ENCODE measurements at regions not wholly inside any gene's neighbourhood (a gene's known extent, or its start where the extent isn't known, plus 50 kb on each side); places are given as distances from the start of the nearest gene placed in this dataset.
"Not testable (repeated sequence)": the region's sequence is repeated elsewhere in the genome, so short reads cannot be mapped to it uniquely, and the experiment has no call there.

GRCh38 chr10:129199826-129200225 is 267.2 kb upstream of the MGMT start:
- DNase-seq = no peak

- DNase-seq = no peak
These were observed 263.2 kb upstream of the MGMT start for GRCh38 chr10:129203819-129204218.

GRCh38 chr10:129207297-129207696 is 259.7 kb upstream of the MGMT start:
- DNase-seq = peak; percentile 47

- no peak for DNase-seq
These were observed 256.2 kb upstream of the MGMT start for GRCh38 chr10:129210876-129211275.

DNA sequence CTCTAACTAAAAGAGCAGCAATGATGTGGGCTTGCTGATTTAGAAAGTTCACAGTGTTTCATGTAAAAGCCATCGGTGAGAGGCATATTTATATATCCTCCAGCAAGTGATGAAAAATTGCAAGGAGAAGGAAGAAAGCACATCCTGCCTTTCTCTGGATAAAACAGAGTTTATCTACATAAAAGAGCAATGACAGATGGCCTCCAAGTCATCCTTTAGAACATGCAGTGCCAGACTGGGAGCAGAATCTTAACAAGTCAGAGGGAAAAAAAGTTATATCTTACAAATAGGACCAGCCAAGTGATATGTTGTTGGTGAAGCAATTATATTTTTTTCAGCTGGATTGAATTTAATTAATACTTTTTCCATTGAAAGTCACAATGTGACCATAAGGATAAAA is 253.8 kb upstream of the MGMT start:
- DNase-seq = no peak

DNA sequence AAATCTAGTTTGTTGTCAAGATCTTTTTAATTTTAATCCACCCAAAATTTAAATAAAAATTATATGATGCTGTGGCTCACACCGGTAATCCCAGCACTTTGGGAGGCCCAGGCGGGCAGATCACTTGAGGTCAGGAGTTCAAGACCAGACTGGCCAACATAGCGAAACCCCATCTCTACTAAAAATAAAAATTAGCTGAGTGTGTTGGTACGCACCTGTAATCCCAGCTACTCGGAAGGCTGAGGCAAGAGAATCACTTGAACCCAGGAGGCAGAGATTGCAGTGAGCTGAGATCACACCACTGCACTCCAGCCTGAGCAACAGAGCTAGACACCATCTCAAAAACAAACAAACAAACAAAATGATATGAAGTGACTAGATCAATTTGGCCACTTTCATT is 253.0 kb upstream of the MGMT start:
- not testable (repeated sequence) for DNase-seq

DNA sequence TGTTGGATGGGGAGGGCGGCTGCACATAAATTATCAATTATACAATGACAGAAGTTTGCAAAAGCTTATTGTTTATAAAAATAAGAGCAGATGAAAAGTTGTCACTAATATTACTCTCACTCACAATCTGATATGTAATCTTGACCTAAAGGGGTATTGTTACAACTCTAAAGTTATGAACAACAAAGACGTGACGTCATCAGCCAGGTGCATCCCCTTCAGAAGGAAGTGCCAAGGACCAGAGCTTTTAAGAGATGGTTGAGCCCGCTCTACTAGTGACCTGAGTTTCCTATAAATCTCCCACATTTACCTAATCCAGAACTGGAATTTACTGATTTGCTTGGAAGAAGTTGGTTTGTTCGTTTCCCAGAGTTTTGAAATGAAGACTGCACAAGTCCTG is 247.7 kb upstream of the MGMT start:
- no peak for DNase-seq

DNA sequence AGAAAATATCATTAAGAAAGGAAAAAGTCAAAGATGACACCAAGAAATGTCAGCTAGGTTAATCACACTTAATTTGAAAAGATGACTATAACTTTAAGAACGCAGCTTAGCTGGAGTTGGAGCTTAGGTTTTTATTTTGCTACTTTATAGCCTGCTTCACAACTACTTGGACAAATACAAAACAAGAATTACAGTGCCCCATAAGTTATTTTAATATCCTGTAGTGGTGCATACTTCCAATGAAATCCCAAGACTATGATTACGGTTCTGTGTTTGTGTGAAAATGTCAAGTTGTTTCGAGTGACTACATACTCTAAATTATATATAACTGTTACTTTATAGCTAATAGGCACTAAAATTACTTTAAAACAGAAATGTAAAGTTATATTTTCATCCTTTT is 244.6 kb upstream of the MGMT start:
- DNase-seq = no peak

- DNase-seq = no peak
These were observed 243.7 kb upstream of the MGMT start for GRCh38 chr10:129223363-129223762.

DNA sequence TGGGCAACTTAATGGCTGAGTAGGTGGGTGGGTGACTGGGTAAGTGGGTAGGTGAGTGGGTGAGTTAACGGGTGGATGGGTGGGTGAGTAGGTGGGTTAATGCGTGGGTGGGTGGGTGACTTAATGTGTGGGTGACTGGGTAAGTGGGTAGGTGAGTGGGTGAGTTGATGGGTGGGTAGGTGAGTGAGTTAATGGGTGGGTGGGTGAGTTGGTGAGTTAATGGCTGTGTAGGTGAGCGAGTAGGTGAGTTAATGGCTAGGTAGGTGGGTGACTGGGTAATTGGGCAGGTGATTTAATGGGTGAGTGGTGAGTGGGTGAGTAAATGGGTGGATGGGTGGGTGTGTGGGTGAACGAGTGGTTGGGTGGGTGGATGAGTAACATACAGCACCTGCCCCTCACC is 243.0 kb upstream of the MGMT start:
- DNase-seq = no peak

- DNase-seq = no peak
These were observed 235.2 kb upstream of the MGMT start for GRCh38 chr10:129231821-129232220.

GRCh38 chr10:129233351-129234148 is 233.5 kb upstream of the MGMT start:
- DNase-seq = no peak

GRCh38 chr10:129236274-129236691 is 230.8 kb upstream of the MGMT start:
- no peak for DNase-seq

DNA sequence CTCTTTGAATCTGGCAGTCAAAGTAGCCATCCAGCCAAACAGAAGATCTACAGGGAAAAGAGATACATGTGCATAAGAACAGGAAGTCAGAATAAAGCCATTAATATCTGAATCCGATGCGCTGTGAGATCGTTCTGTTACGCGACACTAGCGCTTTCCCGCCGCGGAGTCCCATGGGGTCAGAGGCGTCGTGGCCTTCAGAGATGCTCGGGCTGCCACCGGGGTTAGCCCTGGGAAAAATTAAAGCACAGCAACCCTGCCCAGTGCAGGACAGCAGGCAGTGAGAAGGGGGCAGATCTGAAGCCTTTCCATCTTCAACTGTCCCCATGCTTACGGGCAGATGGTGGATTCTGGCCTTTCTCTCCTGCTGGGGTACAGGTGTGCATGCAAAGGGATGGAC is 225.6 kb upstream of the MGMT start:
- DNase-seq = no peak

DNA sequence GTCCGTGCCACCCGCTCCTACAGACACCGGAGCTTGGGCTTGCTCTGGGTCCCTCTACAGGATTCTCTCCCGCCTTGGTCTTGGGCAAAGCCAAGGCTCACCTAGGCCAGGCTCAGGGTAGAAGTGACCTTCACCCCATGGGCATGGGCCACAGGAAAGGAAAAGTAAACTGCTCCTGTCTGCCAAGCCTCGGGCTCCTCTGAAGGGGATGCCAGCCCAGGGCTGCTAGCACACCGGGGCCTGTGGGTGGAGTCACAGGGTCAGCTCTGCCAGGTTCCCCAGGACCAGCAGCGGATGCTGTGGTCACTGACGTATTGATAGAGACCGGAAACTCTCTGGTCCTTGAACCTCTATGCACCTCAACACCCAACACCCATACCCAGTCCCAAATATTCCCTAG is 222.7 kb upstream of the MGMT start:
- DNase-seq = no peak

- no peak for DNase-seq
These were observed 222.3 kb upstream of the MGMT start for GRCh38 chr10:129244757-129245156.

DNA sequence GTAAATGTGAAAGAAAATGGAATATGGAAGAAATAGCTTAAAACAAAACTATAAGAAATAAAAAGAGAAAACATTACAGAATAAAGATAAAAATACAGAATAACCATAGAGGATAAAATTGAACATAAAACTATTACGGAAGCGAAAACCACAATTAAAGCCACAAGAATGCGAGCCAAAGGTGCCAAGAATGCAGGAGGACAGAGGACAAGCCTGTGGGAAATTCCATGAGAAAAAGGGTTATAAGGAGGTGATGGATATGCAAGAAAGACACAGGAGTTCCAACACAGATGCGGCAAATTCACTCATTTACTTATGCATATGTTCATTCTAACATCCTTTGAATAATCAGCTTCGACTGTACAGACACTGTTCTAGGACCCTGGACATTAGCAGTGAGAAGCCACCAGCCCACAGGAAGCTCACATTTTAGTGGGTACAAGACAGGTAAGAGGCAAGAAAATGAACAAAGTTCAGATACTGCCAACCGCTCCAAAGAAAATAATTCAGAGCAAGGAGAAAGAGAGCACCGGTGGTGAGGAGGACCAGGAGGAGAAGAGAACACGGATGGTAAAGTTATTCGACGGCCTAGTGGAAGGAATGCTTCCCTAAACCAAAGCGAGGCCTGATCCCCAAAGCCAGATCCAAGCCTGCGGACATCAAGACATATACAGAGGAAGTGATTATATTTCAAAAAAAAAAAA is 213.7 kb upstream of the MGMT start:
- DNase-seq = no peak

DNA sequence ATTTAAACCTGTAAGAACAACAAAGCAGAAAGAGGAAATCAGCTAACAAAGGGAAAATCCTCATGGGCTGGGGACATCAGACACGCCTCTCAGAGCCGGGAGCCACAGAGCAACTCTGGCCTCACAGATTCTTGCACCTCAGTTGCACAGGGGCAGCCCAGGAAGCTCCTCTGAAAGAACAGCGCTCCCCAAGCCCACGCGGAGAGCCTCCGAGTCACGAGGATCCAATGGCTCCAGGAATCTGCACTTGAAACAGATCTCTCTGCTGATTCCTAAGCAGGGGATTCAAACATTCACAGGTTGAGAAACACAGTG is 213.2 kb upstream of the MGMT start:
- no peak for DNase-seq

GRCh38 chr10:129258283-129258923 is 208.6 kb upstream of the MGMT start:
- DNase-seq = no peak

DNA sequence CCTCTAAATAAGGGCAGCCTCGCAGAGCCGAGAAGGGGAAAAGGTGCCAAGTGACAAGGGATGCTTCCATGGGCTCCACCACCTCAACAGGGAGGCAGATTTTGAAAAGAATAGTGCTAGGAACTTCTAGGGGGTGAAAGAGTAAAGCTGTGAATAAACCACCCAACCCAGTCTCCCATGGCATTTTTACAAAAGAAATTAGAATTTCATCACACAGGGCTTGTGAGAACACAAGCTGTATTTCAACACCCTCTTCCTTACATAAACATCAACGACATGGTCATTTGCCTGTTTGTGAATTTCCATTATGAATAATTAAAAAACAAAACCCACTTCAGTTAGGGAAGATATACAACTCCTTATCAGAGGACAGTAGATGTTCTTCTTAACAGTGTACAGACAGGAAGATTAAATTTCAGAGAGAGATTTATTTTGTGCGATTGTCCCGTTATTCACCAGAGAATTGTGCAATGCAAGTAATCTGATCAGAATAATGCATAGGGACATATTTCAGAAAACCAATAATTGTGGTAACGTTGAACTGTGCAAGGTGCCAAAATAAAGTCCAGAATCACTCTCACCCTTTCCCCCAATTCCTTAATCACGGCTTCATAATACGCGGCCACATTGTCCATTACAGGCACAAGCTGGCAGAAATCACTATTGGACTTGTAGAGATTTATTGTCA is 207.8 kb upstream of the MGMT start:
- DNase-seq = no peak

- DNase-seq = no peak
These were observed 194.9 kb upstream of the MGMT start for GRCh38 chr10:129272176-129272575.

DNA sequence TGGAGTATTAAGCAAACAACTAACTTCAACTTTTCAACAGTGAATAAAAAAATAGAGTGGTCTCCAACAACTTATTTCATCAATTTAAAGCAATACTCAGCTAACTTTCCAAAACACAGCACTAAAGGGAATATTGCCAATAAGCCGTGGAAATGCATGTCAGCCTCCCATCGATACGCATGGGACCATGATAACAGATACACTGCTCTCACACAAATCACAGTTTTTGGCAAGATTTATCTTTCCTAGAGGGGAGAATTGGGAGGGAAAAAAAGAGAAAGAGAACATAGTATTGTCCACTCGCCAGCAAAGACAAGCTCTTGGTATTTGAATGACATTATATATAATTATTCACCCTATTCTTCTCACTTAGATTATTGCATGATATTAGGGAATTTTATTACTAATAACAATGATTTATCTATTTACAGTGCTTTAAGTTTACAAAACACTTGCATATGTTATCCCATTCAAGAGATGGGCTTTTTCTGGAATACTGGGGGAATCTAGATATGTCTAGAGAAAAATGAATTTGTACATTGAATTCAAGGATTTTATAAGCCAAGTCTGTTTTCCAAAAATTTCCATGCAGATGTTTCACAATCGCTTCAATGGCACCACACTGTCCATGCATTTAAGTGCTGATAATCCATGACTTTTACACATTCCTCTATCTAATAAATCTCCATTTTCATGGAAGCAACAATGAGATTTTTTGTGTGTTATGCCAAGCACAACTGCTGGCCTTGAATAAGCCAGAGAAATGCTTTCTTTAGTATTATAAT is 194.0 kb upstream of the MGMT start:
- no peak for DNase-seq

GRCh38 chr10:129273860-129274259 is 193.2 kb upstream of the MGMT start:
- no peak for DNase-seq

Measured in NCI-H1105 treated with DMSO at 0.1 percent for 48 hours (cell line).